Panc1 (cell line): ENCODE measurements at regions not wholly inside any gene's neighbourhood (a gene's known extent, or its start where the extent isn't known, plus 50 kb on each side); places are given as distances from the start of the nearest gene placed in this dataset.

ENCODE experiments used
- ATAC-seq: fragments of 200-7000 bp; cut with Tn5 transposase; 2 replicates; pipeline ENCODE4 v1.9.1; 2020; ENCODE audit warnings: mild to moderate bottlenecking, moderate library complexity
- BruUV-seq: library from RNA; stranded (reverse); fragments of 400-500 nt; replicated peaks from 2 replicates; lab custom pipeline; 2021; lab: Mats Ljungman, UMichigan
- CTCF ChIA-PET: fragments of 300-600 bp; sonication (Branson Sonifier 250); formaldehyde crosslinking; loops from one replicate; lab custom pipeline; 2022; ENCODE audit warnings: antibody characterized with exemption; lab: Charles Lee
- POLR2A ChIA-PET: fragments of 300-600 bp; sonication (Branson Sonifier 250); formaldehyde crosslinking; loops from one replicate; lab custom pipeline; 2022; ENCODE audit warnings: antibody characterized with exemption; lab: Charles Lee
- DNase-seq: peaks from one replicate; pipeline ENCODE4 v3.0.0-alpha.2; 2010; ENCODE audit warnings: low read depth, low spot score
- H3K27ac ChIP-seq: 2 replicates; pipeline ENCODE4 v1.5.1; 2011; ENCODE audit warnings: mild to moderate bottlenecking, low read length, inconsistent platforms
- H3K27me3 ChIP-seq: fragments of 200-500 bp; sonication (Bioruptor generic); 2 replicates; pipeline ENCODE4 v1.6.0; 2014; ENCODE audit warnings: low read length, inconsistent platforms; ENCODE audit not compliant: control insufficient read depth, insufficient read depth
- H3K36me3 ChIP-seq: fragments of 200-500 bp; sonication (Bioruptor generic); 2 replicates; pipeline ENCODE4 v1.5.1; 2014; ENCODE audit warnings: inconsistent platforms, mild to moderate bottlenecking, low read length, moderate library complexity; ENCODE audit not compliant: control insufficient read depth, insufficient read depth
- H3K4me1 ChIP-seq: 2 replicates; pipeline ENCODE4 v1.5.1; 2011; ENCODE audit warnings: inconsistent platforms, mild to moderate bottlenecking, low read length, moderate library complexity; ENCODE audit not compliant: control insufficient read depth, insufficient read depth
- H3K4me3 ChIP-seq, 2 experiments: 2 replicates each; pipeline ENCODE4 v1.5.1; 2011 to 2012; ENCODE audit warnings: low read depth in 2 of 2, low read length in 2 of 2, mild to moderate bottlenecking in 2 of 2, inconsistent platforms in 1 of 2, moderate library complexity in 1 of 2
- H3K9me3 ChIP-seq: fragments of 200-500 bp; sonication (Bioruptor generic); 2 replicates; pipeline ENCODE4 v1.5.1; 2014; ENCODE audit warnings: low read depth, mild to moderate bottlenecking, inconsistent platforms, low read length, moderate library complexity; ENCODE audit not compliant: control insufficient read depth, insufficient read depth
- POLR2AphosphoS5 ChIP-seq: IDR thresholded peaks from 2 replicates; pipeline ENCODE4 v1.6.1; 2012; ENCODE audit warnings: mild to moderate bottlenecking, low read depth, low read length, moderate library complexity
- SIN3A ChIP-seq: IDR thresholded peaks from 2 replicates; pipeline ENCODE4 v1.6.1; 2012; ENCODE audit warnings: low read depth, mild to moderate bottlenecking, low read length, moderate library complexity, borderline replicate concordance; ENCODE audit not compliant: insufficient read depth
- TCF7L2 ChIP-seq: IDR thresholded peaks from 2 replicates; pipeline ENCODE4 v1.6.1; 2011; ENCODE audit warnings: mild to moderate bottlenecking, low read depth, low read length, inconsistent platforms
- in situ Hi-C: cut with HindIII; loops from 2 replicates; pipeline ENCODE4 v1.10.0; 2016; ENCODE audit warnings: low sequenced_read_pairs, low pct_unique_long_range_greater_than_20kb
- intact Hi-C: fragments of 100-400 bp; cut with micrococcal nuclease; formaldehyde crosslinking; loops from one replicate; pipeline ENCODE4 v1.10.0; 2022; ENCODE audit not compliant: unreplicated experiment
- TF ChIP-seq, protein P1 (sequence below): fragments of 450-650 bp; IDR thresholded peaks from 2 replicates; pipeline ENCODE4 v1.5.1; 2017; ENCODE audit warnings: mild to moderate bottlenecking
- TF ChIP-seq, protein P2 (sequence below), 2 experiments: IDR thresholded peaks; 2 replicates each; pipeline ENCODE4 v1.6.1; 2011 to 2012; ENCODE audit warnings: low read depth in 2 of 2, control low read depth in 1 of 2, low read length in 1 of 2, mild to moderate bottlenecking in 1 of 2, moderate library complexity in 1 of 2; ENCODE audit not compliant: insufficient read depth in 1 of 2

DNA sequence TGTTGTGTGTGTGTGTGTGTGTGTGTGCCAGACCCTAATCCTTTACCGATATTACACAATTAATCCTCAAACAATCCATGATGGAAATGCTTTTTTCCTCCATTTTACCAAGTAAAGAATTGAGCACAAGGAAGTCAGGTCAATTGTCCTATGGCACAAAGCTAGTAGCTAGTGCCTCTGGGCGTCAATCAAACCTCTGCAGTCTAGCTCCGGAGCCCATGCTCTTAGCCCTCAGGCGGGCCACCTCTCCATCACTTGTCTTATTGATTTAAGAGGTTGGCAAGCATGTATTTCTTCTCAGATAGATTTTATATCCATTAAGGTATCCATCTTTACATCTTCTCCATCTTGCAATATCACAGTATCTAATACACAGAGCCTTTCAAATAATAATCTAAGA, 886.6 kb downstream of the TBL1XR1 start:
- no peaks in the 10 kb centered on the region for H3K9me3 ChIP-seq
- H3K4me1 ChIP-seq, result no peaks in the 10 kb centered on the region
- no peaks in the 10 kb centered on the region for H3K36me3 ChIP-seq
- H3K27me3 ChIP-seq, result no peaks in the 10 kb centered on the region
- TF ChIP-seq POLR2AphosphoS5 (no peak), SIN3A (no peak), TCF7L2 (no peak)
- TF ChIP-seq, protein P1, sequence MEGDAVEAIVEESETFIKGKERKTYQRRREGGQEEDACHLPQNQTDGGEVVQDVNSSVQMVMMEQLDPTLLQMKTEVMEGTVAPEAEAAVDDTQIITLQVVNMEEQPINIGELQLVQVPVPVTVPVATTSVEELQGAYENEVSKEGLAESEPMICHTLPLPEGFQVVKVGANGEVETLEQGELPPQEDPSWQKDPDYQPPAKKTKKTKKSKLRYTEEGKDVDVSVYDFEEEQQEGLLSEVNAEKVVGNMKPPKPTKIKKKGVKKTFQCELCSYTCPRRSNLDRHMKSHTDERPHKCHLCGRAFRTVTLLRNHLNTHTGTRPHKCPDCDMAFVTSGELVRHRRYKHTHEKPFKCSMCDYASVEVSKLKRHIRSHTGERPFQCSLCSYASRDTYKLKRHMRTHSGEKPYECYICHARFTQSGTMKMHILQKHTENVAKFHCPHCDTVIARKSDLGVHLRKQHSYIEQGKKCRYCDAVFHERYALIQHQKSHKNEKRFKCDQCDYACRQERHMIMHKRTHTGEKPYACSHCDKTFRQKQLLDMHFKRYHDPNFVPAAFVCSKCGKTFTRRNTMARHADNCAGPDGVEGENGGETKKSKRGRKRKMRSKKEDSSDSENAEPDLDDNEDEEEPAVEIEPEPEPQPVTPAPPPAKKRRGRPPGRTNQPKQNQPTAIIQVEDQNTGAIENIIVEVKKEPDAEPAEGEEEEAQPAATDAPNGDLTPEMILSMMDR, result no peak
- TF ChIP-seq, protein P2, sequence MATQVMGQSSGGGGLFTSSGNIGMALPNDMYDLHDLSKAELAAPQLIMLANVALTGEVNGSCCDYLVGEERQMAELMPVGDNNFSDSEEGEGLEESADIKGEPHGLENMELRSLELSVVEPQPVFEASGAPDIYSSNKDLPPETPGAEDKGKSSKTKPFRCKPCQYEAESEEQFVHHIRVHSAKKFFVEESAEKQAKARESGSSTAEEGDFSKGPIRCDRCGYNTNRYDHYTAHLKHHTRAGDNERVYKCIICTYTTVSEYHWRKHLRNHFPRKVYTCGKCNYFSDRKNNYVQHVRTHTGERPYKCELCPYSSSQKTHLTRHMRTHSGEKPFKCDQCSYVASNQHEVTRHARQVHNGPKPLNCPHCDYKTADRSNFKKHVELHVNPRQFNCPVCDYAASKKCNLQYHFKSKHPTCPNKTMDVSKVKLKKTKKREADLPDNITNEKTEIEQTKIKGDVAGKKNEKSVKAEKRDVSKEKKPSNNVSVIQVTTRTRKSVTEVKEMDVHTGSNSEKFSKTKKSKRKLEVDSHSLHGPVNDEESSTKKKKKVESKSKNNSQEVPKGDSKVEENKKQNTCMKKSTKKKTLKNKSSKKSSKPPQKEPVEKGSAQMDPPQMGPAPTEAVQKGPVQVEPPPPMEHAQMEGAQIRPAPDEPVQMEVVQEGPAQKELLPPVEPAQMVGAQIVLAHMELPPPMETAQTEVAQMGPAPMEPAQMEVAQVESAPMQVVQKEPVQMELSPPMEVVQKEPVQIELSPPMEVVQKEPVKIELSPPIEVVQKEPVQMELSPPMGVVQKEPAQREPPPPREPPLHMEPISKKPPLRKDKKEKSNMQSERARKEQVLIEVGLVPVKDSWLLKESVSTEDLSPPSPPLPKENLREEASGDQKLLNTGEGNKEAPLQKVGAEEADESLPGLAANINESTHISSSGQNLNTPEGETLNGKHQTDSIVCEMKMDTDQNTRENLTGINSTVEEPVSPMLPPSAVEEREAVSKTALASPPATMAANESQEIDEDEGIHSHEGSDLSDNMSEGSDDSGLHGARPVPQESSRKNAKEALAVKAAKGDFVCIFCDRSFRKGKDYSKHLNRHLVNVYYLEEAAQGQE (IDR thresholded peaks at IDR 0.05; ENCODE audit: insufficient read depth in 1 of 2, low read depth in 2 of 2, low read length in 1 of 2), result no peak
- ChIA-PET CTCF (no interaction called here), POLR2A (no interaction called here)
- DNase-seq (no peak), ATAC-seq (no peak)
- in situ Hi-C loops, result no loop called here
- intact Hi-C loops, result no loop called here
- H3K4me3 ChIP-seq, result no peak overlapping the region
- BruUV-seq, result no TSS peak
- H3K27ac ChIP-seq, result no peak overlapping the region

DNA sequence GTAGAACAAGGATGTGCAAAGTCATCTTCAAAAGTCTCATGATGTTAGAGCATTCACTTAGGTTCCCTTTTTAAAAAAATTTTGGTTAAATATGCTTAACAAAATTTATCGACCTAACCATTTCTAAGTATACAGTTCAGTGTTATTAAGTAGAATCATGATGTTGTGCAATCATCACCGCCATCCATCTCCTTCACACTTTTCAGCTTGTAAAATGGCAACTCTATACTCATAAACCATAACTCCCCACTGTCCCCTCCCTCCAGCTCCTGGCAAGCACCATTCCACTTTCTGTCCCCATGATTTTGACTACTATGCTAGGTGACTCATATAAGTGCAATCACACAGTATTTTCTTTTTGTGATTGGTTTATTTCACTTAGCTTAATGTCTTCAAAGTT, 895.0 kb downstream of the TBL1XR1 start:
- no peaks in the 10 kb centered on the region for H3K27me3 ChIP-seq
- no peak for DNase-seq
- BruUV-seq, result no TSS peak
- in situ Hi-C loops, result no loop called here
- H3K9me3 ChIP-seq, result no peaks in the 10 kb centered on the region; the same call in 1 of the 2 replicates
- no peak overlapping the region for H3K27ac ChIP-seq
- no peak for ATAC-seq
- H3K4me1 ChIP-seq, result no peaks in the 10 kb centered on the region
- ChIA-PET POLR2A (interaction anchor here (0.5 kb wide), 1 partner anchor 1863 kb away, joined by 4 read pairs; no protein-coding TSS in a partner anchor), CTCF (no interaction called here)
- no peak overlapping the region for H3K4me3 ChIP-seq
- intact Hi-C loops, result no loop called here
- TF ChIP-seq, protein P1, result no peak
- TF ChIP-seq SIN3A (no peak), TCF7L2 (no peak), POLR2AphosphoS5 (no peak)
- TF ChIP-seq, protein P2 (IDR thresholded peaks at IDR 0.05; ENCODE audit: insufficient read depth in 1 of 2, low read depth in 2 of 2, low read length in 1 of 2), result no peak
- no peaks in the 10 kb centered on the region for H3K36me3 ChIP-seq
